GM18868 (cell line): ENCODE measurements at regions not wholly inside any gene's neighbourhood (a gene's known extent, or its start where the extent isn't known, plus 50 kb on each side); places are given as distances from the start of the nearest gene placed in this dataset.

Experiments
- ATAC-seq: cut with Tn5 transposase; IDR thresholded peaks from one replicate; pipeline ENCODE4 v1.9.1; 2021; ENCODE audit warnings: mild to moderate bottlenecking, moderate library complexity; ENCODE audit not compliant: unreplicated experiment

DNA sequence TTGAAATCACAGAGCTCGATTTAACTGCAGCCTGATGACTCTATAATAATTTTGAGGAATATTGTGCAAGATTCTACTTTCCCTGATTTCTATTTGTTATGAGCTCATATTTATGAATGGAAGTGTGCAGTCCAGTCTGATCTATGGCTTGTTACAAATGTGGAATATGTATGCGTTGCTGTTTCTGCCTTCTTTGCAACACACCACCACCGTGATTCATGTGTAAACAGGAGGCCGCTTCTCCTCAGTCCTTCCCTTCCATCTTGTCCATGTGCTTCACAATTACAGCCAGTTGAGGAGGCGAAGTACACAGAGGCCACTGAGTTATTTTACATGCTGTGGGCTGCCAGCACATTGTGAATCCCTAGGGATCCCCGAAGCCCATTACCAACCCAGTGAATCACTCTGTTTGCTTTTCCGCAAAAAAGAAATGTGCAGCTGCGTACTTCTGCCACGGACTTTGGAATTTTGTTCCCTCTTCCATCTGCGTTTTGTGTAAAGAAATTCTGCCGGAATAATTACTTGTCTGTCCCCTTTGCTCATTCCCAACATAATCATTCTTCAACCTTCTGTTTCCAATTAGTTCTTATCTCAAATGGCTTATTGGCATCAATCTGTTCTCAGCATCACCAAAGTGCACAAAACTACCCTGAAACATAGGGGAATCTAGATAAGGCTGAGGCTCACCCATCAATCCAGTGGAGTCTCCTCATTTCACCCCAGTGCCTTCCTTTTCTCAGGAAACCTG is 551.6 kb upstream of the CITED2 start:
- ATAC-seq: no peak

DNA sequence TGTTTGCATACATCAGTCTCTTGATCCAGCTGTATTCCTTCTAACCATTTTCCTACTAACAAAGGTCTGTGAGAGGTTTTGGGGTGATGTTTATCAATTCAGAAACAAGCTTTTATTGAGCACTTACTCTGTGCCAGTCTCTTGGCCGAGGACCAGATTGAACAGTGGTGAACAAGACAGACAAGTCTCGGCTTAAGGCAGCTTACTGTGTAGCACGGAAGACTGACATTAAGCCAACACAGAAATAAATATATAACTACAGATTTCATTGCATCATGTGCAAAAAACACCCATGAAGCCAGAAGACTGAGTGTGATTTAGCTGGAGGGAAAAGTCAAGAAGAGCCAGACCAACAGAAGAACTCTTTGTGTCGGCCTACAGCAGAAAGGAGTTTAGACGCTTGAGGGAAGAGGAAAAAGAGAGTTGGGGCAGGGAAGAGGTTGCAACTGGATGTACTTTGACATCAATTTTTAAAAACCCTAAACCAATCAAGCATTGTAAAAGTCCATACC is 549.6 kb upstream of the CITED2 start:
- ATAC-seq: no peak

- no peak for ATAC-seq
These were observed 547.8 kb upstream of the CITED2 start for GRCh38 chr6:139922236-139922635.

DNA sequence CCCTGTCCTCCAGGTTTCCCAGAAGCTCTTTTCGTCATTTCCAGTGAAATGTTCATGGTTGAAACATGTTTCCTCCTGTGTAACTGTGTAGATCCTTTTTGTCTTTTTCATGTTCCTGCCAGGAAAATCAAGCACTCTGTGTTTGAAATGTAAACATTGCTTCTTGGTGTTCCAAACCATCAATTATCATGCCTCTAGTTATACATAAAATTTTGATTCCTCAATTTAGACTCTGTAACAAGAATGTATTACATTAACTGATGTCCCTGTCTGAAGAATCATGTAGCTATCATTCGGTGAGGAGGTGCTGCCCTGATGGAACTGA is 546.3 kb upstream of the CITED2 start:
- no peak for ATAC-seq

- ATAC-seq: peak; percentile 26
These were observed 545.8 kb upstream of the CITED2 start for GRCh38 chr6:139920027-139920775.

DNA sequence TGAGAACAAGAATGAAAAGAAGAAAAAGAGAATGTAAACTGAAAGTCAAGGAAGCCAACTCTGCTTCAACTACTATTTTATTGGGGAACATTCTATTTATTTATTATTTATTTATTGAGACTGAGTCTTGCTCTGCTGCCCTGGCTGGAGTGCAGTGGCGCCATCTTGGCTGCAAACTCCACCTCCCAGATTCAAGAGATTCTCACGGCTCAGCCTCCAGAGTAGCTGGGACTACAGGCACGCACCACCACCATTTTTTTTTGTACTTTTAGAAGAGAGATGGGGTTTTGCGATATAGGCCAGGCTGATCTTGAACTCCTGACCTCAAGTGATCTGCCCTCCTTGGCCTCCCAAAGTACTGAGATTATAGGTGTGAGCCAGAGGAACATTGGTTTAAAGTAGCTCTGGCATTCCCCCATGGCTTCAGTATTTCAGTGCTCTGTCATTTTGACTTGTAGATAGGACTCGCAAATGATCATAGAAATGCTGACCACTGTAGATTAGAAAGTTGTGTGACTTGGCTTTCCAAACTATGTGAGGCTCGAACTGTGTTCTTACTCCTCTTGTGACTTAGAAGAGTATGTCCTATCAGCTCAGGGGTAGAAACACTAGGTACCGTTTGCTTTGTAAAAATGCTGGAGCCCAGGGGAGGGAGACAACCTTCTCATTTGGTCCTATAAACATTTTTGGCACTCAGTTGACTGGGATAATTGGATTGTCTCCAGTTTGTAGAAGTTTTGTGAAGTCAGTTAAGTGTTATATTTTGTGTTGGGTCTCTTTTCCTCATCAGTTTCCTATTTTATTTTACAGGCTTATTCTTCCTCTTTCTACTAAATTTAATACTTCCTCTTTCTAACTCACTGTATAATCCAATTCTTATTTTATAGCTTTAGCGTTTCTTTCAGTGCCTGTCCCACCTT is 544.9 kb upstream of the CITED2 start:
- ATAC-seq: peak; percentile 41

GRCh38 chr6:139917951-139918630 is 543.6 kb upstream of the CITED2 start:
- no peak for ATAC-seq

DNA sequence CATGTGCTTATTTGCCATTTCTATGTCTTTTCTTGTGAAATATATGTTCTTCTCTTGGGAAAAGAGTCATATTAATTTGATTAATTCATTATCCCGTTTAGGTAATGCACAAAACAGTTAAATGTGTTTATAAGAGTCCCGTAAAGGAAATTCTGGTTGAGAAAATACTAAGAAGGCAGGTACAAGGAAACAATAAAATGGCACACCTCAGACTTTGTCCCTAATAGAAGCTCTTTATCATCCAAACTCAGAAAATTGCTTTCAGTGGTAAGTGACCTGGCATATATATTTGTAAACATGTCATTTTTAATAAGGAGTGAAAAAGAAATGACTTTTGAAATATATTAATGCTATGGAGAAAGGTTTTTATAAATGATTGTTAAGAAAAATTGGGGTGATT is 540.5 kb upstream of the CITED2 start:
- ATAC-seq: no peak

GRCh38 chr6:139912735-139913400 is 538.4 kb upstream of the CITED2 start:
- ATAC-seq: no peak

- no peak for ATAC-seq
These were observed 535.5 kb upstream of the CITED2 start for GRCh38 chr6:139909992-139910391.

GRCh38 chr6:139905404-139906052 is 531.1 kb upstream of the CITED2 start:
- ATAC-seq: no peak

DNA sequence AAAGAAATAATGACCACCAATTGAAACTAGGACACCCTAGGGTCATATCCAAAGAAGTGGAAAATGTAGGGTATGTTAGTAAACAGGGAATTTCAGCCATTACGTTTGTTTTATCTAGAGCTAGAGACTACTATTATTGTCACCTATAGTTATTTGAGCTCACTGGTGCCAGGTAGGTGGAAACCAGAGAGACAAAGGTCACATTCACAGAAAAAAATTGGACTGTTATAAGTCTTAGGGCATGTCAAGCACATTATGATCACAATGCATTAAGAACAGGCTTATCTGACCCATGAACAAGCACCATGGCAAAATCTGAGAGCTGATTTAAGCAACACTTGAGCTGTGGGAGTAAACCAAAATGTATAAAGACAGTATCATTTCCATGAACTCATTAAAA is 530.1 kb upstream of the CITED2 start:
- no peak for ATAC-seq

DNA sequence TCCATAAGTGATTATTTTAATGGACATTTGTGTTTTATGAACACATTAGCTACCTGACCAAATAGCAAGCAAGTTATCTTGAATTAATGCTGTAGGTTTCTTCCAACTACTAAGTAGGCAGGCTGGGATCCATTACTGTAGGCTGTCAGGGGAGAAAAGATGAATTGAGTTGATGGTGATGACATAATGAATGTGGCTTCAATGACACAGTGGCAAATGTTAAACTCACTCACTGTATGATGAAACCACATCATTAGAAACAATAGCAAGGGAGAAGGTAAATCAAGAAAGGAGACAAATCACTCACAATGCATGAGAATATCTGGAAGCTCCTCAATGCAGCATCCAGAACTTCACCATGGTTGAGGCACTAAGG is 529.7 kb upstream of the CITED2 start:
- peak; percentile 30 for ATAC-seq

DNA sequence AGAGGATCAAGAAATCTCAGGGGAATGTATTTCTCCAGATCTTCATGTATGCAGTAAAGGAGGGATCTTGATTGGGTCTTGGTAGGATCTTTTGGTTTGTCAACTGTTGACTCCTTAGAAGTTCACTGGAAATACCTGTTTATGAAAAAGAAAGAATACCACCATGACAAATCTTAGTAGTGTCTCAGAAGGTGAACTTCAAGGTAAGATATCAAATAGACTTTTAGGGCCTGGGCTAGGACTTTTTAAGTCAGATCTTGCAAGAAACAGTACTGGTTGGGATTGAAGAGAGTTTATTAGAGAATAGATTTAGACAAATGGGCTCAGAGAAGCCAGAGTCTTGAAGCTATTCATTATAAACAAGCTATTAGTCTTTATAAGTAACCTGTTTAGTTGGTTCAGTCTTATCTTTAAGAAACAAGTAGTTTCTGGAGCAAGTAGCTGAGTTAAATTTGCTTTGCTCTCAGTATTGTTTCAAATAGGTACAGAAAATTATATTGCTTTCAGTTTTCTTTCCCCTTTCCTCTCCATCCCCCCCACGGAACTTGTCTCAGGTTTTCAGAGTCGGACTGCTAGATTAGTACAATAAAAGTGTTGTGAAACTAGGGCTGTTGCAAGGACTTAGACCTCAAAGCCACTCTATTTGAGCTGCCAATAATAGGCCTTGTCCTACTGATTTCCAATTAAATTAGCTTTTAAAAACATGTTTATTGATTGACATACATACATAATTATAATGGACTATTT is 529.1 kb upstream of the CITED2 start:
- ATAC-seq: peak; percentile 97

DNA sequence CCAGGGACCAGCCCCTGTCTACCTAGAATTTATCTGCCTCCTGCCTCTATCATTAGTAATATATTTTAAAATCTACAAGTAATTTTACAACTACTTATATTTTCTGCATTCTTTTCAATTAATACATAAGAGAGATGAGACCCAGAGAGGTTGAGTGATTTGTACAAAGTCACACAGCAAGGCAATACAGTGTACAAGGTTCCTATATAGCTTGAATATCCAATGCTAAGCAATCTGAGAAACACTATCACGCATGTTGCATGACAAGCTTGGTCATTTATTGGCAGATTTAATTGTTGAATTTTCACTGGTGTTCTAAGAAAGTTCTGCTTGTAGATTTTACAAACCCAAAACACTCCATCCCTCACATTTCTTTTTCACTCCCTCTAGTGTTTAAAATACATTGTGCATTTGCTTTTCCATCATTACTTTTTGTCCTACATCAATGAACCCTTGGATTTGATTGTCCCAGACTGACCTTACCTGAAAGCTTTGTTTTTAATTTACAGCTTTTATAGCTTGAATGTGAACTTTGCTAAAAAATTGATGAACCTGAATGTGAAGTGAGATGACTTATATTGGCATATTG is 520.9 kb upstream of the CITED2 start:
- ATAC-seq: no peak

DNA sequence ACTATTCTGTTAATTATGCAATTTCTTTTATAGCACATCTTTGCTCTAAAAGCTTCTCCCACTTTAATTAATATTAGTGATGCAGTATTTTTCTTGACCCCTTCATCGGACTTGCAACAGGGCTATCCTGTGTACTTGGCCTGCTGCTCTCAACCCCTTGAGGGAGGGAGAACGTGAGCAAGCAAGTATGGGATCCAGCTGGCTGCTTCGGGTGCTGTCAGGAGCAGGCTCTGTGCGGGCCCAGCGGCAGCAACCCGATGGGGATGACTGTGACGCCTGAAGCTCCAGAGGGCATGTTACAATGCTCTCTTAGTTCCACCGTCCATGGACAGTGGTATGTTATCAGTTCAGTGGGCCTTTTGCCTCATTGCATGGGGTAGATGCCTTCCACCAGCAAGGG is 519.8 kb upstream of the CITED2 start:
- no peak for ATAC-seq

GRCh38 chr6:139891471-139891870 is 517.0 kb upstream of the CITED2 start:
- no peak for ATAC-seq

- no peak for ATAC-seq
These were observed 514.3 kb upstream of the CITED2 start for GRCh38 chr6:139888681-139889122.

GRCh38 chr6:139887275-139887674 is 512.8 kb upstream of the CITED2 start:
- no peak for ATAC-seq
